H9 (cell line): ENCODE measurements at regions not wholly inside any gene's neighbourhood (a gene's known extent, or its start where the extent isn't known, plus 50 kb on each side); places are given as distances from the start of the nearest gene placed in this dataset.

Experiments
- DNase-seq: peaks from one replicate; pipeline ENCODE4 v3.0.0-alpha.2; 2017
- H2AFZ ChIP-seq: one replicate; pipeline ENCODE4 v1.6.1; 2013; ENCODE audit warnings: mild to moderate bottlenecking, low read length, control low read depth, moderate library complexity
- H2AK5ac ChIP-seq: 2 replicates; pipeline ENCODE4 v1.6.1; 2013; ENCODE audit warnings: low read length, control low read depth, mixed read lengths; ENCODE audit not compliant: insufficient read length
- H2BK120ac ChIP-seq: one replicate; pipeline ENCODE4 v1.6.1; 2013; ENCODE audit warnings: low read depth, mild to moderate bottlenecking, low read length, control low read depth, inconsistent platforms; ENCODE audit not compliant: poor library complexity, severe bottlenecking
- H2BK12ac ChIP-seq: 2 replicates; pipeline ENCODE4 v1.6.1; 2013; ENCODE audit warnings: low read length, control low read depth, mixed read lengths, low read depth; ENCODE audit not compliant: insufficient read length
- H2BK15ac ChIP-seq: 2 replicates; pipeline ENCODE4 v1.6.1; 2013; ENCODE audit warnings: low read depth, low read length, control low read depth
- H2BK20ac ChIP-seq: one replicate; pipeline ENCODE4 v1.6.1; 2013; ENCODE audit warnings: low read depth, mild to moderate bottlenecking, low read length, control low read depth, inconsistent platforms; ENCODE audit not compliant: poor library complexity, severe bottlenecking
- H2BK5ac ChIP-seq: 2 replicates; pipeline ENCODE4 v1.6.1; 2013; ENCODE audit warnings: low read length, control low read depth, mixed read lengths; ENCODE audit not compliant: insufficient read length
- H3K14ac ChIP-seq: 2 replicates; pipeline ENCODE4 v1.6.1; 2013; ENCODE audit warnings: low read length, control low read depth; ENCODE audit not compliant: insufficient read depth
- H3K18ac ChIP-seq: 2 replicates; pipeline ENCODE4 v1.6.1; 2013; ENCODE audit warnings: low read depth, mild to moderate bottlenecking, mixed read lengths, low read length, control low read depth; ENCODE audit not compliant: insufficient read length
- H3K23ac ChIP-seq: 2 replicates; pipeline ENCODE4 v1.6.1; 2013; ENCODE audit warnings: low read length, control low read depth, mixed read lengths, low read depth; ENCODE audit not compliant: insufficient read length
- H3K23me2 ChIP-seq: 2 replicates; pipeline ENCODE4 v1.6.1; 2013; ENCODE audit warnings: low read depth, mild to moderate bottlenecking, mixed read lengths, low read length, control low read depth; ENCODE audit not compliant: insufficient read length, poor library complexity, severe bottlenecking
- H3K27ac ChIP-seq: 2 replicates; pipeline ENCODE4 v1.5.1; 2013; ENCODE audit warnings: low read length, control low read depth, mixed read lengths, low read depth; ENCODE audit not compliant: insufficient read length
- H3K27me3 ChIP-seq: 2 replicates; pipeline ENCODE4 v1.6.1; 2013; ENCODE audit warnings: low read length, control low read depth, inconsistent platforms; ENCODE audit not compliant: insufficient read depth
- H3K4ac ChIP-seq: 2 replicates; pipeline ENCODE4 v1.6.1; 2013; ENCODE audit warnings: low read depth, mild to moderate bottlenecking, control low read depth, inconsistent platforms, low read length, moderate library complexity
- H3K4me1 ChIP-seq: 2 replicates; pipeline ENCODE4 v1.6.1; 2013; ENCODE audit warnings: low read length, control low read depth, inconsistent platforms; ENCODE audit not compliant: insufficient read depth
- H3K4me2 ChIP-seq: 2 replicates; pipeline ENCODE4 v1.6.1; 2013; ENCODE audit warnings: low read length, control low read depth, mixed read lengths; ENCODE audit not compliant: insufficient read length, insufficient read depth
- H3K56ac ChIP-seq: 2 replicates; pipeline ENCODE4 v1.6.1; 2013; ENCODE audit warnings: low read depth, mild to moderate bottlenecking, mixed read lengths, low read length, control low read depth; ENCODE audit not compliant: insufficient read length
- H3K79me1 ChIP-seq: 2 replicates; pipeline ENCODE4 v1.6.1; 2013; ENCODE audit warnings: low read depth, mild to moderate bottlenecking, moderate library complexity, low read length, control low read depth, inconsistent platforms; ENCODE audit not compliant: insufficient read depth, poor library complexity, severe bottlenecking
- H3K79me2 ChIP-seq: 2 replicates; pipeline ENCODE4 v1.6.1; 2013; ENCODE audit warnings: low read length, control low read depth, inconsistent platforms; ENCODE audit not compliant: insufficient read depth
- H3K9ac ChIP-seq: 2 replicates; pipeline ENCODE4 v1.6.1; 2013; ENCODE audit warnings: low read length, control low read depth, mixed read lengths; ENCODE audit not compliant: insufficient read length; ENCODE audit errors: extremely low read depth
- H3K9me3 ChIP-seq: one replicate; pipeline ENCODE4 v1.6.1; 2013; ENCODE audit warnings: low read depth, low read length, inconsistent platforms; ENCODE audit not compliant: control insufficient read depth
- H3T11ph ChIP-seq: one replicate; pipeline ENCODE4 v1.6.1; 2013; ENCODE audit warnings: mild to moderate bottlenecking, low read length, control low read depth, inconsistent platforms
- H4K20me1 ChIP-seq: one replicate; pipeline ENCODE4 v1.6.1; 2013; ENCODE audit not compliant: control insufficient read depth, insufficient read length, insufficient read depth
- H4K5ac ChIP-seq: 2 replicates; pipeline ENCODE4 v1.6.1; 2013; ENCODE audit warnings: low read depth, mild to moderate bottlenecking, mixed read lengths, low read length, control low read depth; ENCODE audit not compliant: insufficient read length
- H4K8ac ChIP-seq: replicated peaks from 2 replicates; pipeline ENCODE4 v1.6.1; 2013; ENCODE audit warnings: low read length, control low read depth, mixed read lengths, low read depth; ENCODE audit not compliant: insufficient read length
- H4K91ac ChIP-seq: 2 replicates; pipeline ENCODE4 v1.6.1; 2013; ENCODE audit warnings: low read depth, mild to moderate bottlenecking, moderate library complexity, mixed read lengths, low read length, control low read depth; ENCODE audit not compliant: insufficient read length
- H3K27ac Mint-ChIP-seq, 3 experiments: 2 replicates in 2 of 3; 3 replicates in 1 of 3; pipeline ENCODE4 v1.8.0; 2020 to 2021; ENCODE audit warnings: mixed read lengths in 3 of 3, mild to moderate bottlenecking in 1 of 3, moderate library complexity in 1 of 3
- H3K27me3 Mint-ChIP-seq: 2 replicates; pipeline ENCODE4 v1.8.0; 2021; ENCODE audit warnings: low read depth, mild to moderate bottlenecking, moderate library complexity, mixed read lengths
- H3K36me3 Mint-ChIP-seq, 3 experiments: 2 replicates in 2 of 3; 3 replicates in 1 of 3; pipeline ENCODE4 v1.8.0; 2020 to 2021; ENCODE audit warnings: low read depth in 3 of 3, mixed read lengths in 3 of 3; ENCODE audit not compliant: insufficient read depth in 1 of 3
- H3K4me1 Mint-ChIP-seq, 2 experiments: 2 replicates each; pipeline ENCODE4 v1.8.0; 2020; ENCODE audit warnings: mixed read lengths in 2 of 2
- H3K4me3 Mint-ChIP-seq, 2 experiments: 2 replicates in 1 of 2; 3 replicates in 1 of 2; pipeline ENCODE4 v1.8.0; 2020 to 2021; ENCODE audit warnings: mild to moderate bottlenecking in 2 of 2, mixed read lengths in 2 of 2, moderate library complexity in 1 of 2
- H3K9me3 Mint-ChIP-seq, 2 experiments: 2 replicates in 1 of 2; 3 replicates in 1 of 2; pipeline ENCODE4 v1.8.0; 2020; ENCODE audit warnings: mild to moderate bottlenecking in 2 of 2, mixed read lengths in 2 of 2, moderate library complexity in 1 of 2
- CTCF ChIP-seq: fragments of 200-600 bp; sonication (generic); conservative IDR thresholded peaks from 3 replicates; pipeline ENCODE4 v1.8.0; 2021; ENCODE audit warnings: antibody characterized with exemption, mild to moderate bottlenecking
- WGBS: extraction: QIAGEN DNeasy Blood & Tissue Kit; methylation state at CpG from one replicate; pipeline ENCODE4 v1.1.7; 2013; ENCODE audit warnings: missing lambda C conversion rate, low lambda C conversion rate, mixed read lengths; ENCODE audit not compliant: insufficient read length; ENCODE audit errors: extremely low coverage; 5-methylcytosine and 5-hydroxymethylcytosine counted together

- Histone ChIP-seq H2BK5ac (no peak overlapping the region), H3K4me2 (no peak overlapping the region), H3K18ac (no peak overlapping the region), H4K91ac (no peak overlapping the region), H2BK20ac (no peak overlapping the region), H4K20me1 (no peaks in the 10 kb centered on the region), H4K5ac (no peak overlapping the region), H3K4ac (no peak overlapping the region), H3K14ac (no peak overlapping the region), H3K79me1 (no peaks in the 10 kb centered on the region), H3K9me3 (no peaks in the 10 kb centered on the region), H2BK15ac (no peak overlapping the region), H3K27ac (no peak overlapping the region), H2AK5ac (no peak overlapping the region), H2BK120ac (no peak overlapping the region), H3K23ac (no peak overlapping the region), H3K23me2 (no peaks in the 10 kb centered on the region), H3K9ac (no peak overlapping the region), H3K56ac (no peak overlapping the region), H3K27me3 (no peaks in the 10 kb centered on the region), H3K4me1 (no peaks in the 10 kb centered on the region), H2AFZ (no peak overlapping the region), H4K8ac (no peak overlapping the region), H2BK12ac (no peak overlapping the region), H3T11ph (no peak overlapping the region), H3K79me2 (no peaks in the 10 kb centered on the region)
- H3K36me3 Mint-ChIP-seq = no peaks in the 10 kb centered on the region; a peak in 1 of 7 replicates
- WGBS = no CpG with 5 or more reads among the region's 6 CpGs
- no peaks in the 10 kb centered on the region for H3K9me3 Mint-ChIP-seq
- no peaks in the 10 kb centered on the region for H3K4me1 Mint-ChIP-seq
- no peak for DNase-seq
- H3K27me3 Mint-ChIP-seq = no peaks in the 10 kb centered on the region
- no peak for TF ChIP-seq CTCF
- no peak overlapping the region for H3K4me3 Mint-ChIP-seq
- H3K27ac Mint-ChIP-seq = no peak overlapping the region
Observed at GRCh38 chr11:105197071-105197815, 57.7 kb upstream of the CARD18 start.
